Calu3 (cell line): ENCODE measurements at regions not wholly inside any gene's neighbourhood (a gene's known extent, or its start where the extent isn't known, plus 50 kb on each side); places are given as distances from the start of the nearest gene placed in this dataset.

Experiments used
- BruUV-seq: library from RNA; stranded (reverse); fragments of 400-500 nt; replicated peaks from 2 replicates; lab custom pipeline; 2021; lab: Mats Ljungman, UMichigan
- CTCF ChIA-PET: fragments of 300-600 bp; sonication (Branson Sonifier 250); formaldehyde crosslinking; loops from one replicate; lab custom pipeline; 2022; ENCODE audit warnings: antibody characterized with exemption; lab: Charles Lee
- DNase-seq: peaks from one replicate; pipeline ENCODE4 v3.0.0; 2022
- H3K27ac Mint-ChIP-seq: one replicate; pipeline ENCODE4 v1.8.0; 2022; ENCODE audit warnings: mixed read lengths; ENCODE audit not compliant: unreplicated experiment
- H3K27me3 Mint-ChIP-seq: one replicate; pipeline ENCODE4 v1.8.0; 2022; ENCODE audit warnings: mixed read lengths; ENCODE audit not compliant: unreplicated experiment
- H3K36me3 Mint-ChIP-seq: one replicate; pipeline ENCODE4 v1.8.0; 2022; ENCODE audit warnings: mild to moderate bottlenecking, moderate library complexity, mixed read lengths; ENCODE audit not compliant: insufficient read depth, unreplicated experiment
- H3K4me1 Mint-ChIP-seq: one replicate; pipeline ENCODE4 v1.8.0; 2022; ENCODE audit warnings: mild to moderate bottlenecking, low read depth, mixed read lengths; ENCODE audit not compliant: unreplicated experiment
- H3K4me3 Mint-ChIP-seq: one replicate; pipeline ENCODE4 v1.8.0; 2022; ENCODE audit warnings: mild to moderate bottlenecking, low read depth, moderate library complexity, mixed read lengths; ENCODE audit not compliant: unreplicated experiment
- H3K9me3 Mint-ChIP-seq: one replicate; pipeline ENCODE4 v1.8.0; 2022; ENCODE audit warnings: low read depth, mixed read lengths; ENCODE audit not compliant: unreplicated experiment
- intact Hi-C: fragments of 100-400 bp; cut with micrococcal nuclease; formaldehyde crosslinking; loops from one replicate; pipeline ENCODE4 v1.10.0; 2022; ENCODE audit not compliant: unreplicated experiment
- TF ChIP-seq, protein P1 (sequence below): fragments of 200-600 bp; IDR thresholded peaks from one replicate; pipeline ENCODE4 v1.8.0; 2022; ENCODE audit warnings: antibody characterized with exemption; ENCODE audit not compliant: unreplicated experiment

DNA sequence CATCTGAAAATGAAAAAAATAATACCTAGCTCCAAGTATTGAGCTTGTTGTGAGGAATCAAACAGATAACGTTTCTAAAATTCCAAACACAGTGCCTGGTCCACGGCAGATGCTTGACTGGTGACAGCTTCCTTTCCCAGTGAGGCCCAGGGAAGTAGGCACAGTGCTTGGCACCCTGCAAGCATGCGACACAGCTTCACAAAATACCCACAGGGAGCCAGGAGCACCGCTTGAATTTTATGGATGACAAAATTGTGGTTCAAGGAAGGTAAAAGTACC is 205.1 kb upstream of the TNP1 start:
- no TSS peak for BruUV-seq
- H3K27ac Mint-ChIP-seq: no peak overlapping the region
- H3K9me3 Mint-ChIP-seq: peaks cover 8% of the 10 kb centered on the region
- DNase-seq: no peak
- peaks cover 12% of the 10 kb centered on the region for H3K4me1 Mint-ChIP-seq
- no peaks in the 10 kb centered on the region for H3K27me3 Mint-ChIP-seq
- TF ChIP-seq, protein P1, sequence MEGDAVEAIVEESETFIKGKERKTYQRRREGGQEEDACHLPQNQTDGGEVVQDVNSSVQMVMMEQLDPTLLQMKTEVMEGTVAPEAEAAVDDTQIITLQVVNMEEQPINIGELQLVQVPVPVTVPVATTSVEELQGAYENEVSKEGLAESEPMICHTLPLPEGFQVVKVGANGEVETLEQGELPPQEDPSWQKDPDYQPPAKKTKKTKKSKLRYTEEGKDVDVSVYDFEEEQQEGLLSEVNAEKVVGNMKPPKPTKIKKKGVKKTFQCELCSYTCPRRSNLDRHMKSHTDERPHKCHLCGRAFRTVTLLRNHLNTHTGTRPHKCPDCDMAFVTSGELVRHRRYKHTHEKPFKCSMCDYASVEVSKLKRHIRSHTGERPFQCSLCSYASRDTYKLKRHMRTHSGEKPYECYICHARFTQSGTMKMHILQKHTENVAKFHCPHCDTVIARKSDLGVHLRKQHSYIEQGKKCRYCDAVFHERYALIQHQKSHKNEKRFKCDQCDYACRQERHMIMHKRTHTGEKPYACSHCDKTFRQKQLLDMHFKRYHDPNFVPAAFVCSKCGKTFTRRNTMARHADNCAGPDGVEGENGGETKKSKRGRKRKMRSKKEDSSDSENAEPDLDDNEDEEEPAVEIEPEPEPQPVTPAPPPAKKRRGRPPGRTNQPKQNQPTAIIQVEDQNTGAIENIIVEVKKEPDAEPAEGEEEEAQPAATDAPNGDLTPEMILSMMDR: no peak
- no peaks in the 10 kb centered on the region for H3K36me3 Mint-ChIP-seq
- no peak overlapping the region for H3K4me3 Mint-ChIP-seq
- intact Hi-C loops: no loop called here
- CTCF ChIA-PET: interaction anchor here (0.5 to 0.7 kb wide), 3 partner anchors 9 to 517 kb away, joined by 3 to 4 read pairs (median 3); no protein-coding TSS in a partner anchor

DNA sequence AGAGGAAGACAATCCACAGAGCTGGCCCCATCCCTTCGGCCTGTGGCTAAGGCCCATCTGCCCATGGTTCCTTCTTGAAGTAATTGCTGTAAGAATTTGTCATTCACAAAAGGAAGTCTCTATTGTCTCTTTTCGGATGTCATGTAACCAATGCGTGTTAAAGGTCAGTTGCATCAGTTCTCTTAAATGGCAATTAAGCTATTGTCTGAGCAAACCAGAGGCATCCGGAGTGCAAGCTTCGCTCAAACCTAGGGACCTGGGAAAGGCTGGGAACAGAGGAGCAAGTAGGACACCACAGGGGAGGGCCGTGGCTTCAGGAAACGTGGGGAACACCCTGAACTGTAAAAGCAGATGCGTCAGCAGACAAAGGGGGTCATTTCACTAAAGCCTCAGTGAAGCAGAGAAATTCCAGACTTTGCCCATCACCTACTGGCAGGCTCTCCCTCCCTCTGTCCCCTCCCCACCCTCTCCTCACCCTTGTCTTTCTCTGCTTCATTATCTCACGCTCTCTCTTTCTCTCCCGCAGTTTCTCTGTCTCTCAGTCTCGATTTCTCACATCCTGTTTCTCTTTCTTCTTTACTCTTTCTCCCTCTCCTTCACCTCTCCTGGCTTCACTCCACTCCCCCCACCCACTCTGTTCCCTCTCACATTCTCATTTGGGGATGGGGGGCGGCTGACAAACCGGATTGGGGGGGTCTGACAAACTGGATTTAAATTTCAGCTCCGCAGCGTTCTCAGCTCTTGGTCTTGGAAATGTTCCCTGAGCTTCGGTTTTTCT is 204.6 kb upstream of the TNP1 start:
- BruUV-seq: no TSS peak

DNA sequence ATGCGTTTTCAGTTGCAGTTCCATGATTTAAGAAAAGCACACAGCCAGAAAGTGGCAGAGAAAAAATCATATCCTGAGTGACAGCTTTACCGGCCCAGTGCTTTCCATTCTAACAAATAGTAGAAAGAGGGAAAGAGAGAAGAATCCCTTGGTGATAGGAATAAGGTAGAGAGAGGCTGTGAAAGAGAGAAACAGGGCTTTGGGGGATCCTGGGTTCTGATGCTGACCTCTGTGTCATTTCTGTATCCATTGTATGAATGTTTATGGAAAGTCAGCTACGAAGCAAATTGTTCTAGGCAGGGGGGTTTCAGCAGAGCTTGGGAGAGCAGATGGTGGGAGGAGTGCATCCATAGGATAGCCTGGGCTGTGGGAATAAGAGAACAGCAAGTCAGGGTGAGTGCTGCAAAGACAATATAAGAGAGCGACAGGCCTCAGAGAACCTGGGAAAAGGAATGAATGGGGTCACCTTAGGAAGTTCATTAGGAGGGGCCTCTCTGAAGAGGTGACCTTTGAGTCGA is 203.4 kb upstream of the TNP1 start:
- CTCF ChIA-PET: no interaction called here
- no peak overlapping the region for H3K4me3 Mint-ChIP-seq
- TF ChIP-seq, protein P1: no peak

More for the DNA sequence above, 204.6 kb upstream of the TNP1 start:
- TF ChIP-seq, protein P1: no peak
- Mint-ChIP-seq H3K4me1 (peaks cover 12% of the 10 kb centered on the region), H3K36me3 (no peaks in the 10 kb centered on the region), H3K27me3 (no peaks in the 10 kb centered on the region), H3K4me3 (no peak overlapping the region), H3K9me3 (peaks cover 8% of the 10 kb centered on the region), H3K27ac (no peak overlapping the region)
- CTCF ChIA-PET: interaction anchor here (0.5 to 0.7 kb wide), 4 partner anchors 9 to 518 kb away, joined by 3 to 4 read pairs (median 3); no protein-coding TSS in a partner anchor
- DNase-seq: no peak
- intact Hi-C loops: no loop called here

DNA sequence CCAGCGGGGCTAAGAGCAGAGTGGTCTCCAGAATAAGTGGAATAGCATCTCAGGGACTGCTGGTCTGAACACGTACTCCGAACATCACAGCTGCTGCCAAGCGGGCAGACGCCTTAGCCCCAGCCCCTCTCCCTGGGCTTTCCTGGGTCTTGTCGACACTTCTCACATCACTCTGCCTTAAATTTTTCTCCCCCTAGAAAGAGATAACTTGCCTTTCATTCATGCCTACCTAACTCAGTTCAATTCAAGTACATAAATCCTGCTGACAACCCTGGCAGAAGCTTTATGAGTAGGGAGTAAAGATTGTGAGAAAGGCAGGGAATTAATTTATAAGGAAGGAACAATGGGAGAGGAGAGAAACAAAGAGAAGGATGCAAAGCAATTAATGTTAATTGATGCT is 202.9 kb upstream of the TNP1 start:
- Mint-ChIP-seq H3K27me3 (no peaks in the 10 kb centered on the region), H3K4me1 (peaks cover 12% of the 10 kb centered on the region), H3K36me3 (no peaks in the 10 kb centered on the region), H3K4me3 (no peak overlapping the region), H3K27ac (no peak overlapping the region), H3K9me3 (peaks cover 8% of the 10 kb centered on the region)
- no TSS peak for BruUV-seq
- DNase-seq: no peak
- intact Hi-C loops: no loop called here
- CTCF ChIA-PET: no interaction called here
- TF ChIP-seq, protein P1: no peak

More for the DNA sequence above, 203.4 kb upstream of the TNP1 start:
- Mint-ChIP-seq H3K27ac (no peak overlapping the region), H3K36me3 (no peaks in the 10 kb centered on the region), H3K9me3 (peaks cover 8% of the 10 kb centered on the region), H3K4me1 (peaks cover 12% of the 10 kb centered on the region), H3K27me3 (no peaks in the 10 kb centered on the region)
- intact Hi-C loops: no loop called here
- DNase-seq: no peak
- no TSS peak for BruUV-seq
